ENCODE measurements at regions not wholly inside any gene's neighbourhood (a gene's known extent, or its start where the extent isn't known, plus 50 kb on each side); places are given as distances from the start of the nearest gene placed in this dataset.

DNA sequence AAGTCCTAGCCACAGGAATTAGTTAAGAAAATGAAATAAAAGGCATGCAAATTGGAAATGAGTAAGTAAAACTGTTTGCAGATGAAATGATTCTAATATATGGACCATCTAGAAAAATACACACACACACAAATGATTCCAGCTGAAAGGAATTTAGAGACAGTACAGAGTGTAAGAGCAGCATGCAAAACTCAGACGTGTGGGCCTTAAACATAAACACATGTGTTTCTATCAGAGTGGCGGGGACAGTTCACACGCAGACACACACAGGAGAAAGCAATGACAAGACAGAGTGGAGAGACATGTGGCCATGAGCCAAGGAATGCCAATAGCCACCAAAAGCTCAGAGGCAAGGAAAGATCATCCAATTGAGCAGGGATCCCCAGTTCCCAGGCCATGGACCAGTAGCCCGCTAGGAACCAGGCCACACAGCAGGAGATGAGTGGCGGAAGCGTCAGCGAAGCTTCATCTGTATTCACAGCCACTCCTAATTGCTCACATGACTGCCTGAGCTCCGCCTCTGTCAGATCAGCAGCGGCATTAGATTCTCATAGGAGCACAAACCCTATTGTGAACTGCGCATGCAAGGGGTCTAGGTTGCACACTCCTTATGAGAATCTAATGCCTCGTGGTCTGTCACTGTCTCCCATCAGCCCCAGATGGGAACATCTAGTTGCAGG, 155.4 kb downstream of the ARL4C start:
- DNase-seq (ENCODE audit: low read depth in 1 of 2, low spot score in 1 of 2), result no peak

DNA sequence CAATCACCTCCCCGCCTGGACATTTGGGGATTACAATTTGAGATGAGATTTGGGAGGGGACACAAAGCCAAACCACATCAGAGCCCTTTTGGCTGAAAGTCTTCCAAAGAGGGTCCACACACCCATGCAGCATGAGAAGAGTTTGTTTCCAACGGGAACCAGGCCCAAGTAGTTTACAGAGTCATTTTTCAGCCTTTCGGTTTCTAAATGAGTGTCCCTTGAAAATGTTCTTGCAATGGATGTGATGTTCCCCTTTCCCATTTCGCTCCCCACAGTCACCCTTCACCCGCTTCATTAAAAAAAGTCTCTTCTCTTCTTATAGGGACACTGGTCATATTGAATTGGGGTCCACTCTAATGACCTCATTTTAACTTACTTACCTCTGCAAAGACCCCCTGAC, 157.4 kb downstream of the ARL4C start:
- DNase-seq (ENCODE audit: low read depth in 1 of 2, low spot score in 1 of 2), result no peak

DNA sequence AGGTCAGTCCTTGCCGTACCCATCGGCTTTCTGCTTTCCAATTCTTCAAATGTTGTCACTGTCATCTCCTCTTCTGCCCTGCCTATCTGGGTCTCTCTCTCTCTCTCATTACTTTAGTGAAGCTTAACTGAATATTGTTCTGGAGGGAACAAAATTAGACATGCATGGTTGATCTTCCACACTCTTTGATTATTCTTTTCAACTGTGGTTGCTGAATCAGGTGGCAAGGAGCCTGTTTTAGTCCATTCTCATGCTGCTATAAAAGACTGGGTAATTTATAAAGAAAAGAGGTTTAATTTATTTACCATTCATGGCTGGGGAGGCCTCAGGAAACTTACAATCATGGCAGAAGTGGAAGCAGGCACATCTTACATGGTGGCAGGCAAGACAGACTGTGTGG, 157.9 kb downstream of the ARL4C start:
- DNase-seq (ENCODE audit: low read depth in 1 of 2, low spot score in 1 of 2), result no peak

DNA sequence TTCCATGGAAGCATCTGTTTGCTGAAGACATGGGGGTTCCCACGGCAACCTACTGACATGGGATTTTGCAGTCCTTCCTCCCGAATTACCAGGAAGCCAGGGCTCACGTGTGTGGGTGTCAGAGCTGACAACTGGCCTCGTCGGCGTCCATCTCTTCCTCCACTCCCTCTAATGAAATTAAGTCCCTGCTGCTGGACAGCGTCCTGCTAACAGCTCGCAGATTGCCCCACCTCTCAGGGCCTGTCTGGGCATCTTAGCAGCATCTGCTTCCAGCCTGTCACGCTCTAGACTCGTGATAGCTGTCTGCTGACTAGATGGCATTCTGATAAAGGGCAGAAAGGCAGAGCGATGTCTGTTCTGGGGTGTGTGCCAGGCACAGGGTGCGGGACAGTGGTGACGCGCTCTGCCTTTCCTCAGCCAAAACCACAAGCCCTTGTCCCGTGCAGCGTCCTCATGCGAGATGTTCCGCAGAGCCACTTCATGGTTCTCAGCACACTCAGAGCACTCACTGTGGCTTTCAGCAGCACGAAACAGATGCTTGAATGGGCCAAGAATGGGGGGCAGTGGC, 161.1 kb downstream of the ARL4C start:
- DNase-seq (ENCODE audit: low read depth in 1 of 2, low spot score in 1 of 2), result peak in 1 of 2 donors; percentile 16

DNA sequence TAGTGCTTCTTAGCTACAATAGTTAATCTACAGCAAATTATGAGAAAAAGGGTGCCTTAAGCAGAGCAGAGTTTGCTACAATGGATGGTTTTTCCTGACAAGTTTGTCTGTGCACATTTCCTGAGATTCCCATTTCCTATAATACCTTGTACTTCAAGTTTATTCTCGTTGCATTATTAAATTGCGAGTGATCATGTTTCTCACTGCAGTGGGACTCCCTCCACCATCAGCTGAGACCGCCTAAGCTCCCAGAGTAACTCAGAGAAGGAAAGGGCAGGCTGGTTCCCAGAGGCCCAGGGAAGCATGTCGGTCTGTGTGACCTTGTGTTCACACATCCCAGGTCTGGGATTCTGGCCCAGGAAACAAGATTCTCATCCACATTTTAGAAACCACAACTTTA, 162.1 kb downstream of the ARL4C start:
- no peak for DNase-seq (ENCODE audit: low read depth in 1 of 2, low spot score in 1 of 2)

DNA sequence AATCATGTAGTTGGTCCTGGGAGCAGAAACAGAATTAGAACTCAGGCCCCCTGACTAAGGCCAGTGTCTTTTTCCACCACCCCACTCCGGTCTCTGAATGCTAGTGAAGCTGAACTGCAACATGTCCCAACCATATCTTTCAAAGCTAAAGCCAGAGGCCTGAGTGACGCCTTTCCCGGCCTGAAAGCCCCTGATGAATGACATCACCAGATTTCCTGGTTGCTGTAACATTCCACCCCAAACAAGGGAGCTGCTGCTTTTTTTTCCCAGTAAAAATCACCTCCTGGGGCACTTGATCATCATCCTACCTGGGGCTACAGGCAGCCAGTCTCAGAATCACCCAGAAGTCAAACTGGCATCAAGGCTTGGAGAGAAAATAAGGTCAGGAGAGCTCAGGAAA, 162.7 kb downstream of the ARL4C start:
- DNase-seq (ENCODE audit: low read depth in 1 of 2, low spot score in 1 of 2), result no peak

DNA sequence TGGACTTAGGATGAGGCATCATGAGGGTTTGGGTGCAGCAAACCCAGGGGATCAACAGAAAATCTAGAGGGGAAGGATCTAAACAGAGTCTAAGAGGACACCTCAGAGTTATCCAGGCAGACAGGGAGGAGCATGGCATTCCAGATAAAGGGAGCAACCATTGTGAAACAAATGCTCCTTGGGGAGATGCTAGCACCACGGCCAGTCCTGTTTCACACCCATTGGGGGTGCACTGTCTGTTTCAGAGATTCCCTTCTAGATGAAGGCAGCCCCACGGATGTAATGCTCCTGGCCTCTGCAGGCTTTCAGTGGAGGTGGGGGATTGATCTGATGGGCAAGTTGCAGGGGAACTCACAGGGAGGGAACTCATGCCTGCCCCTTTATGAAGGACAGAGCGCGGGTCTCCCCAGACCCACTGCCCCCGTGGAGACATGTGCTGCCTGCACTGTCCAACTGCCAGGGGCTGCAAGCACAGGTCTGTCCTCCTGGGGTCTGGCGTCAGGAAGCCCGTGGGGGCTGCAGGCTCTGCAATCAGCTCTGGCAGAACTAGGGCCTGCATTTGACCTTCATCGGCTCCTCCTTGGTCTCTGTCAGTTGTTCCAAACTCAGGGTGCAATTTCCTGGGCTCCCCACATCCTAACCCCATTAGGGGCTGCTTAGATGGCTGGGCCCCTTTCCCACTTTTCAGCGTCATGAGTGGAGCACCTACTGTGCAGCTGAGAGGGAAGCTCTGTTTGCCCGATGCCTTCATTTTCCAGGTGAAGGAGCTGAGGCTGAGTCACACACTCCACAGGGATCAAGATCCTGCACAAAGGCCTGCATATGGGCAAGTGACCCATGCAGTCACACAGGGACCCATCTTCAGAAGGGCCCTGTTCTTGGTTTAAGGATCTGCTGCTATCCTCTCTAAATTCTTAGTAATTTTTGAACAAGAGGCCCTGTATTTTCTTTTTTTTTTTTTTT, 163.4 kb downstream of the ARL4C start:
- no peak for DNase-seq (ENCODE audit: low read depth in 1 of 2, low spot score in 1 of 2)

DNA sequence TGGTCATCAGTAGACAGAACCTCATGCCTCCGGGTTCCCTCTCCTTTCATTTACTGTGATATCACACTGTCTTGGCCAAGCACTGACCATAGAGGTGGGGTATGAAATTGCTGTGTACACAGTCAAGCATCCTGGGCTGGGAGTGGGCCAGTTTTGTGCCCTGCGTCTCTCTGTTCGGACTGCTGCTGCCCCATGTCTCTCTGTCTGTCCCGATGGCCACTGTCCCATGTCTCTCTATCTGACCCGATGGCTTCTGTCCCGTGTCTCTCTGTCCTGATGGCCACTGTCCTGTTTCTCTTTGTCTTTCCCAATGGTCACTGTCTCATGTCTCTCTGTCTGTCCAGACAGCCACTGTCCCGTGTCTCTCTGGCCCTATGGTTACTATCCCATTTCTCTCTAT, 164.9 kb downstream of the ARL4C start:
- no peak for DNase-seq (ENCODE audit: low read depth in 1 of 2, low spot score in 1 of 2)

DNA sequence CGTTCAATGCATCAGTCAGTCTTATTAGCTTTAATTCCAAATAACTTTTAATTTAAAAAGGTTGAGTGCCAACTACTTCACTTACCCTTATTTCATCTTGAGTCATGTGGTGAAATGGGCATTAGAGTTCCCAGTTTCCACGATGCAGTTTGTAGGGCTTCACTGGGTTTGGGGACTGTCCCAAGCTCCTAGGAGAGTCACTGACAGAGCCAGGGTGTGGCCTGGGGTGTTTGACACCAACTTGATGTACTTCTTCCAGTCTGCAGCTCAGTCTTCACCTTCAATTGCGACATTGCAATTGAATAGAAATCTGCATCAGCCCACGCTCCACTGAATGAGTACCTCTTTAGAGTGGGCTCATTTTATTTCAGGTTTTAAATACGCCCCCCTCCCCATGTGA, 165.3 kb downstream of the ARL4C start:
- no peak for DNase-seq (ENCODE audit: low read depth in 1 of 2, low spot score in 1 of 2)

DNA sequence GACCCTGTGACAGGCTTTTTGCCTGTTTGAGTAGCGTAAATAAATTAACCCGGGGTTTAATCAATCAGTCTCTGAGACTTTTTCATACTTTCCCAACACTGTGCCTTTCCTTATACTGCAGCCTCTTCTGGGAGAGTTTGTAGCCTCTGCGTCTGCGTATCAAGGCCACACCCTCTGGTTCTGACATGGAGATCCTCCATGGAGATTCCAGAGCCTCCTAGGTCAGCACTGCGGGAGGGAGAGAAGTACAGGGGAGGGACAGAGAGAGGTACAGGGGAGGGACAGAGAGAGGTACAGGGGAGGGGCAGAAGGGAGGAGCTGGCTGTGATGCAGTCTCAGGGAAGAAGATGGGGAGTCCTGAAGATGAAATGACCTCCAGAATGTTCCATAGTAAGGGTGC, 166.0 kb downstream of the ARL4C start:
- no peak for DNase-seq (ENCODE audit: low read depth in 1 of 2, low spot score in 1 of 2)

DNA sequence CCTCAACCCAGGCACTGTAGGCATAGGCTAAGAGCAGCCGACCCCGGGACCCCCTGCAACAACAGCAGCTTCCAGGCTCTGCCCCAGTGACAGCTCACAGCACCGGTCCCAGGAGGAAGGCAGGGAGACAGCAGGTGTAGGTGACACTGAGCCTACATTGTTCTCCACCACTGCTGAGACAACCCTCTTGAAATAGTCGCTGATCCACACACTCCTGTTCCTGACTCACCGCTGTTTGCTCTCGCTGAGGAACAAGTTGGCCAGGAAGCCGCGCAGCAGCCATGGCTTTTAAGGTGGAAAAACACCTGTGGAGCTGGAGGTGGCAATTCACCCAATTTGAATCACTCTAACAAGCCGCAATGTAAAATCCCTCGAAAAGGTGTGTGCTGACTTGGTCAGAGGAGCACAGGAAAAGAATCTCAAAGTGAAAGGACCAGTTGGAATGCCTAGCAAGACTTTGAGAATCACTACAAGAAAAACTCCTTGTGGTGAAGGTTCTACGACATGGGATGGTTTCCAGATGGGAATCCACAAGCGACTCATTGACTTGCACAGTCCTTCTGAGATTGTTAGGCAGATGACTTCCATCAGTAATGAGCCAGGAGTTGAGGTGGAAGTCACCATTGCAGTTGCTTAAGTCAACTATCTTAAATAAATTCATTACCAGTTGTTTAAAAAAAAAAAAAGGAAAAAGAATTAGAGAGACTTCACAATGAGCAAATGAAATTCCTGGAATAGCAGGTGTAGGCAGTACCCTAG, 167.5 kb downstream of the ARL4C start:
- DNase-seq (ENCODE audit: low read depth in 1 of 2, low spot score in 1 of 2), result no peak

DNA sequence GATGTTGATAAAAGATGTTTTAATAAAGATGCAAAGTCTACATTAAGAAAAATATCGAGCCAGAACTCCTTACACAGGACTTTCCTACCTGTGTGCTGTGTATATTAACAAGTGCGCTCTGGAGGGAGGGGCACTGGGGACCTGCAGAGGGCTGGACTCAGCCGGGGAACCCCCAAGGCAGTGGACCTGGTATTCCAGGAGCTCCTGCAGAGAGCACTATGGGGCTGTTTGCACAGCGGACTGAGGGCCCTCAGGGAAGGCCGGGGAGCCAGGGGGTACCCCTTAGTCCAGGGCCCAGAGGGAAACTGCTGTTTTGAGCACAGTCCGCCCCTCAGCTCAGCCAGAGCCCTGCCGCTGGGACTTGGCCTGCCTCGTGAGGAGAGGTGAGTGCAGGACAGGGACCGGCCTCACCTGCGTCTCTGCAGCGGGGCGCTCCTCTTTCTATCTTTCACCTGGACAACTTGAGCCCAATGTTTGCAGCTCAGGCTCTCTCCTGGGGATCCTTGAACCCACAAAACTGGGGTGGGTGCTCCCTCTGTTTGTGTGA, 168.4 kb downstream of the ARL4C start:
- no peak for DNase-seq (ENCODE audit: low read depth in 1 of 2, low spot score in 1 of 2)

DNA sequence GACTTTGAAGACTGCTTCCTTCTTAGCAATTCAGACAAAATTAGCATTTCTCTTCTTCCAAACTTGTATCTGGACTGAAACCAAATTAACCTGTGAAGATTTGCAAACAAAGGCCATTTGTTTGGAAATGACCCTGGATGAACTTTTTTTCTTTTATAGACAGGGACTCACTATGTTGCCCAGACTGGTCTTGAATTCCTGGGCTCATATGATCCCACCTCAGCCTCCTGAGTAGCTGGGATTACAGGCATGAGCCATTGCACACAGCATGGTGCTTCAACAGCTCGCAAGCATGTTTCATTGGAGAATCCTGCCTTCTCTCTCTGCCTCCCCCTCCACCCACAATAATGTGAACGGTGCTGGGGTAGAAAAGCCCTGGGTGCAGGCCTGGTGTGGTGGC, 170.2 kb downstream of the ARL4C start:
- DNase-seq (ENCODE audit: low read depth in 1 of 2, low spot score in 1 of 2), result no peak

DNA sequence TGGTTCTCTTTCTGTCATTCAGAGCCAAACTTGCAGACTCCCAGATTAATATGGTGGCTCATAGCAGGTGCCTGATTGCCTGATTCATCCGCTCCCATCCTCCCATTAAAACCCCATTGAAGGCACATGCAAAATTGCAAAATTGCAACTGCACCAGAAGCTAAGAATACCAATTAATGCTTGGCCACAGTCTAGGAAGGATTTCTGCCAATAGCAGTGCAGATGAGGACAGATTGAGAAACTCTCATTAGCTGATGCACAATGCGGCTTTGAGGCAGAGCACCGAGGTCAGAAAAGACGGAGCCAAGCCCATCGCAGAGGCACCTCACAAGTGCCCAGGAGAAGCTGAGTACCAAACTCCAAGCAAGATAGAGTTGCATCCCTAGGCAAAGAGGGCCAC, 172.8 kb downstream of the ARL4C start:
- DNase-seq (ENCODE audit: low read depth in 1 of 2, low spot score in 1 of 2), result no peak

DNA sequence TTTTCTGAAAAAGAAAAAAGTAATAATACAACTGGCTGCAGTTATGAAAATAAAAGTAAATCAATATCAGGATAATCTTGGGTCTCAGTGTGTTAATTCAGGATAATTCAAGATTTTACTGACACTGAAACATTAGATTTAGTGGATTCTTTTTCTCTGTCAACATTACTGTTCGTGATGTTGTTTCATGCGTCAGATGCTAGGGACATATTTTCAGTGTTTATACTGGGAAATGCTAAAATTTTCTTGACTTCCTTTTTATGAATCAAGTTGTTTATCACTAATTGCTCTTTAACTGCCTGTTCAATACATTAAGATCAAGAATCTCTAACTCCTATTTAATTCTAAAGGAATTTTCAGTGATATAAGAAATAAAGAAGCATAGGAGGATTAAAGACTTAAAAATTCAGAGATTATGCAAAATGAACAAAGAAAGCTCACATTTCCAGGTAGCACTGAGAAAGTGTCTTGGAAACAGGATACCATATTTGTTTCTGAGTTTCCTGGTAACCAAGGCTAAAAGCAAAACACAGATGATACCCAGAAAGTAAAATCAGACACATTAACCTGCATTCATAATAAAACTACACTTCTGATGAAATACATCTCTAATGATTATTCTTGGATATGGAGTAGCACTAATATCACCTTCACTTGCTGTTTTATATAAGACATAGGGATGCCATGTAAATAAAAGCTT, 174.0 kb downstream of the ARL4C start:
- DNase-seq (ENCODE audit: low read depth in 1 of 2, low spot score in 1 of 2), result no peak

DNA sequence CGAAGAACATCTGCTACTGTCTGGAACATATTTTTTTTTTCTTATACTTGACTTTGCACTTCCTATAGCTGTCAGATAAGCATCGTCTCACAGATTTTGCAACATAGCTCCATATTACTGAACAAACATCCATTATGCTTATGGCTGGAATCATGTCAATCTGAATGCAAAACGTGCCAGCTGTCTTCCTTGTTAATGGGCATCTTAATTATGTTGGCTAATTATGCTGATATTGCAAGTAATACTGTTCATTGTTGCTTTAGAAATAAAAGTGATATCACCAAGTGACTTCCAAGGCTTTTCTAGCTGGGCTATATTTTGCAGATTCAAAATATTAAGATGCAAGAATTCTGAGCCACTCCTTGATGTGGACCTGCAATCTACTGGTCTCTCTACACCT, 176.8 kb downstream of the ARL4C start:
- DNase-seq (ENCODE audit: low read depth in 1 of 2, low spot score in 1 of 2), result no peak

DNA sequence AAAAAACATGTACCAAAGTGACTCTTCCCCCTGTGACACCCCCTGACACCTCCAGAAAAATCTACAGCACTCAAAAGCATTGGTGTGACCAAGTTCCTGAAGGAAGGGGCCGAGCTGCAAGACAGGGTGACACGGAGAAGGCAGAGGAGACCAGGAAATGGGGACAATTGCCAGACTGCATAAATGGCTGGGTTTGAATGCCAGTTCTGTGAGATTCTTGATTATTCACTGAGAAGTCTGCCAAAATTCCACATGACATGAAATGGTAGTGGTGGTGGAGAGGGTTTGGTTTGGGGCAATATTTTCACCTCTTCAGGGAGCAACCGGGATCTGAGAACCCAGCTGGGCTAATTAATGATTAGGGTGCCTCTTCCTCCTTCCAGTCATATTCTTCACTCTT, 178.5 kb downstream of the ARL4C start:
- DNase-seq (ENCODE audit: low read depth in 1 of 2, low spot score in 1 of 2), result no peak

DNA sequence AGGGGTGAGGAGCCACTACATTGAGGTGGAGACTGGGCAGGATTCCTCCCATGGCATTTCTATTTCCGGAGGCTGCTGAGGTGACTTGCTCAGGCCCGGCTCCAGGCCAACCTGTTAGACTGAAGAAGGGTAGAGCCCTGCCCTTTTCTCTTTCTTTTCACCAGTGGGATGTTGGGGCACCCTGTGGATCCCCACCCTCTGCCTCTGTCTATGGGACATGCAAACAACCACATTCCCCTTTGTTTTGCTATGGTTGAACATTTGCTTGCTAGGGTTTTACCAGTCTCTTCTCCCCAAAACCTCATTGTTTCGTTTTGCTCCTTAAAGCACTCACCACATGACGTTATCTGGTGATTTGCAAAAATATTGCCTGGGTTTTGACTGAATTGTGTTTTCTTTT, 183.3 kb downstream of the ARL4C start:
- DNase-seq (ENCODE audit: low read depth in 1 of 2, low spot score in 1 of 2), result no peak

DNA sequence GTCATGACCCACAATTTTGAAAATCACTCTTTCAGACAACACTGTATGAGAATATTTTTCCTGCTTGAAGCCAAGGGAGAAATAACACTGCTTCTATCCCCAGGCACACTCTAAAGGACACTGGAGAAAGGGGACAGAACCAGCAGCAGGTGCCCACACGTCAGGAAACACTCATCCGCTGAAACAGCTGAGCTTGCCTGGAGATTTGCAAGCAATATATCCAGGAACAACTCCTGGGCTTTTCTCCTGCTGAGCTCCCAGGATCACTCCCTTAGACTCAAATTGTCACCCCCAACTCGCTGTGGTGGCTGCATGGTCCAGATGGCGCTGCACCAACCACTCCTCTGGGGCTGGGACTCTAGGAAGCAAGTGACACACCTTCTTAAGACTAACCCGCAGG, 186.7 kb downstream of the ARL4C start:
- DNase-seq (ENCODE audit: low read depth in 1 of 2, low spot score in 1 of 2), result no peak

DNA sequence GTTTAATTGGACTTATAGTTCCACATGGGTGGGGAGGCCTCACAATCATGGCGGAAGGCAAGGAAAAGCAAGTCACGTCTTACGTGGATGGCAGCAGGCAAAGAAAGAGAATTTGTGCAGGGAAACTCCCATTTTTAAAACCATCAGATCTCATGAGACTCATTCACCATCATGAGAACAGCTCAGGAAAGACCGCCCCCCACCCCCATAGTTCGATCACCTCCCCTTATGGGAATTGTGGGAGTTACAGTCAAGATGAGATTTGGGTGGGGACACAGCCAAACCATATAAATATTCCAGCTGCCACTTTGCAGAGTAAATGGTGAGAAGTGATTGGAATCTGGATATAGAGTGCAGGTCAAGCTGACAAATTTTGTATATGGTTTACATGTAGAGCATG, 187.4 kb downstream of the ARL4C start:
- DNase-seq (ENCODE audit: low read depth in 1 of 2, low spot score in 1 of 2), result no peak

DNA sequence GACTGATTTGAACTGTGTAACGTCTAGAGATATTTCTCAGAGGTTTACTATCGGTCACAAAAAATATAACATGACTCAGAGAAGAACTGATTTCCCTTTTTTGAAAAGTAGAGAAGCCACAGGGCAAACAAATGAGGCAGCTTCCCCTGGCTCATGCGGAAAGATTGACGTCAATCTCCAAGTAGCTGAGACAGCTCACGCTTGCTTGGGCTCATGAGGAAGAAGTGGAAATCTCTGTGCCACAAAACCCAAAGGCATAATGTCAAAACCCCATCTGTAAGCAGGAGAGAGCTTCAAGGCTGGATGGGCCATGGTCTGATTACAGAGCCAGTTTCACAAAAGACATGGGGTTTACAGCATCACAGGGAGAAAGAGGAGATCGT, 188.1 kb downstream of the ARL4C start:
- peak in 1 of 2 donors; percentile 79 for DNase-seq (ENCODE audit: low read depth in 1 of 2, low spot score in 1 of 2)

Measured in activated CD4-positive, alpha-beta T cell treated with anti-CD3 and anti-CD28 coated beads, Interleukin-2, amount 50 U/mL, for 24 hours (primary cell).